Activated CD4-positive, alpha-beta memory T cell treated with anti-CD3 and anti-CD28 coated beads, Interleukin-2, amount 10 ng/mL, durations not matched to agents 7 days and 5 days (primary cell): ENCODE measurements at regions not wholly inside any gene's neighbourhood (a gene's known extent, or its start where the extent isn't known, plus 50 kb on each side); places are given as distances from the start of the nearest gene placed in this dataset.

Source experiments
- CTCF ChIA-PET: fragments of 350-600 bp; sonication (Branson Sonifier 250); formaldehyde crosslinking; loops from one replicate; lab custom pipeline; 2021; ENCODE audit warnings: antibody characterized with exemption, inconsistent platforms; lab: Charles Lee
- POLR2A ChIA-PET: fragments of 350-600 bp; sonication (Branson Sonifier 250); formaldehyde crosslinking; loops from one replicate; lab custom pipeline; 2021; ENCODE audit warnings: antibody characterized with exemption; lab: Charles Lee
- DNase-seq: peaks from one replicate; pipeline ENCODE4 v3.0.0-alpha.2; 2020
- H3K27ac Mint-ChIP-seq: one replicate; pipeline ENCODE4 v1.8.0; 2021; ENCODE audit warnings: mild to moderate bottlenecking, mixed read lengths
- H3K27me3 Mint-ChIP-seq: one replicate; pipeline ENCODE4 v1.8.0; 2021; ENCODE audit warnings: mixed read lengths
- H3K36me3 Mint-ChIP-seq: one replicate; pipeline ENCODE4 v1.8.0; 2021; ENCODE audit warnings: low read depth, mixed read lengths
- H3K4me1 Mint-ChIP-seq: one replicate; pipeline ENCODE4 v1.8.0; 2021; ENCODE audit warnings: mixed read lengths
- H3K4me3 Mint-ChIP-seq: one replicate; pipeline ENCODE4 v1.8.0; 2021; ENCODE audit warnings: mild to moderate bottlenecking, mixed read lengths
- H3K9me3 Mint-ChIP-seq: one replicate; pipeline ENCODE4 v1.8.0; 2021; ENCODE audit warnings: mixed read lengths

DNA sequence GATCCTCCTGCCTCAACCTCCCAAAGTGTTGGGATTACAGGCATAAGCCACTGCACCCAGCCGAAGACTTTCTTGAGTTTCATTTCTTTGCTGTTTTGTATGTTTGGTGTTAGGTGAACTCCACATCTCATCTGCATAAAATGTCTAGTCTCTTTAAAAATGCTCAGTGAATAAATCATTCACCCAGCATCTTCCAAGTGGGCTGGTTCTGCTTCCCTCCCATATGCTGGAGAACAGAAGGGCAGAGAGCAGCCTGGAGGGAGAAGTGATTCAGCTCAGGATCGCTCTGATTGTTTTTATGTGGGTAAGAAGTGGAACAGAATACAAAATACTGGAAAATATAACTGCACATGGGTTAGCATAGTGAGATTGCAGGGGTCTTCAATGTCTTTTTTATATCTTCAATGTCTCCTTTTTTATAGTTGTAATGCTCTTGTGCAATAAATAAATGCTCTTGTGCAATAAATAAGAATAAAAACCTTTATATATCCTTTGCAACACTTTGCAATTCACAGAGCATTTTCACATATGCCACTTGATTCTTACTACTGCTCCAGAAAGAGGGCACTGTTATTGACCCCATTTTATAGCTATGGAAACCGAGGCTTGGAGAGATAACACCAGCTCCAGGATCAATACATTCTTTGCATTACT lies 253.0 kb upstream of the NCKAP5 start:
- ChIA-PET POLR2A (no interaction called here), CTCF (no interaction called here)
- Mint-ChIP-seq H3K4me1 (no peaks in the 10 kb centered on the region), H3K36me3 (no peaks in the 10 kb centered on the region), H3K9me3 (no peaks in the 10 kb centered on the region), H3K27me3 (peaks cover 4% of the 10 kb centered on the region), H3K27ac (no peak overlapping the region), H3K4me3 (no peak overlapping the region)
- no peak for DNase-seq

DNA sequence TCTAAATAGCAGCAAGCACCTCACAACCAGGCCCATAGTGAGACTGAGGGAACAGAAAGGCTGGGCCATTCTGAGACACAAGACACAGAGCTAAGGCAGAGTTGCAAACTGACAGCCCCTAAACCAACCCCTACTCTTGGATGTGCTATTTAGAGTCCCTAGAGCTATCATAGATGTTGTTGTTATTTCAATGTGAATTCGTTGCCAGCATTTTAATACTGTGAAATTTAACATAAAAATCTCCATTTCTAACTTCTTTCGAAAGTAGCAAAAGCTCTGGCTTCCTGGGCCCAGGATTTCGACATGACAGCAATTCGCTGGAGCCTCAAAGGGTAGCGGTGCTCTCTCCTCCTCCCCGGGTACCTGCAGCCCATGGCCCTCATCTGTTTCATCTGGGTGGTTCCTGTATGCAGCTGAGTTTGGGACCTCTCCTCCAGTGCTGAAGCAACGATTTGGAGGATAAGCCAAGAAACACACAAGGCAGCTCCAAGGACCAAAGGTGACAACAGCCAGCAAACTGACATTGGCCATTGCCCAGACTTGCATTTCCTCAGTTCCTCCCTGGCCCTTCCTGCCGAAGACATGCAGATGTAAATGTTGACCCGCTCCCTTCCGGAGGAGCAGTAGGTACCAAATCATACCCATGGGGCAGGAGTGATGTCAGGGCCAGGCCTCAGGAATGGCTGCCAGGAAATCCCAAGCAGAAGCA lies 254.4 kb upstream of the NCKAP5 start:
- H3K4me3 Mint-ChIP-seq: no peak overlapping the region
- ChIA-PET CTCF (no interaction called here), POLR2A (no interaction called here)
- H3K27me3 Mint-ChIP-seq: peaks cover 3% of the 10 kb centered on the region
- no peaks in the 10 kb centered on the region for H3K9me3 Mint-ChIP-seq
- H3K27ac Mint-ChIP-seq: no peak overlapping the region
- no peaks in the 10 kb centered on the region for H3K36me3 Mint-ChIP-seq
- H3K4me1 Mint-ChIP-seq: no peaks in the 10 kb centered on the region
- no peak for DNase-seq

DNA sequence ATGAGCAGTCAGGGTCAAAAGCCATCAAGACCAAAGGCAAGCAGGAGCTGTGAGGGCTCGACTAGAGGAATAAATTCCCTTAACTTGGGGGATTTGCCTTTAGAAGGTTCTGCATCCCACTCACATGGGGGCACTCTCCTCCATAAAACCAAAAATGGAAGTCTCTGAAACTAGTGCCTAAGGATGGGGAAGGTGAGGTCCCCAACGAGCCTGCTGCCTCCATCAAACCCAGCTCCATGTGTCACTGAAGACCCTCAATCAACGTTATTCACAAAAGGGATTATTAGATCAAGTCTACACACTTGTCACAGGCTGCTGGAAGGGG lies 254.9 kb upstream of the NCKAP5 start:
- no peak for DNase-seq
- no peak overlapping the region for H3K27ac Mint-ChIP-seq
- no peak overlapping the region for H3K4me3 Mint-ChIP-seq
- H3K36me3 Mint-ChIP-seq: no peaks in the 10 kb centered on the region
- CTCF ChIA-PET: no interaction called here
- no peaks in the 10 kb centered on the region for H3K4me1 Mint-ChIP-seq
- peaks cover 3% of the 10 kb centered on the region for H3K27me3 Mint-ChIP-seq
- no peaks in the 10 kb centered on the region for H3K9me3 Mint-ChIP-seq
- POLR2A ChIA-PET: no interaction called here

DNA sequence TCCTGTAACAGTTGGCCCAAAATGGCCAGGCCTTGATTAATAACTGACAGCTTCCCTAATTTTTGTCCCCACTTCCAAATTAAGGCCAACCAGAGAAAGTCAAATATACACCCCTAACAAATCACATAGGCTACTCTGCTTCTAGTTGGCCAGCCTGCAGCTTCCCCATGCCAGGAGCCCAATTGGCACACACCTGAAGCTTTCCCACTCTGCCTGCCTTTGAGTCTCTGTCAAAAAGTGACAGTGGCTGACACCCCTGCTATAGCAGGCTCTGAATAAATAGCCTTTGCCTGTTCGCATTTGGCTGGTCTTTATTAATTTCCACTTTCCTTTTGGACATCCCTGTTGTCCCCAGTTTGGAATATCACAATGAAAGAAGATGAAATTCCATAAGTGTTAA lies 256.6 kb upstream of the NCKAP5 start:
- DNase-seq: no peak
- Mint-ChIP-seq H3K4me3 (no peak overlapping the region), H3K4me1 (no peaks in the 10 kb centered on the region), H3K27me3 (peaks cover 3% of the 10 kb centered on the region), H3K9me3 (no peaks in the 10 kb centered on the region), H3K27ac (no peak overlapping the region), H3K36me3 (no peaks in the 10 kb centered on the region)
- ChIA-PET CTCF (no interaction called here), POLR2A (no interaction called here)

DNA sequence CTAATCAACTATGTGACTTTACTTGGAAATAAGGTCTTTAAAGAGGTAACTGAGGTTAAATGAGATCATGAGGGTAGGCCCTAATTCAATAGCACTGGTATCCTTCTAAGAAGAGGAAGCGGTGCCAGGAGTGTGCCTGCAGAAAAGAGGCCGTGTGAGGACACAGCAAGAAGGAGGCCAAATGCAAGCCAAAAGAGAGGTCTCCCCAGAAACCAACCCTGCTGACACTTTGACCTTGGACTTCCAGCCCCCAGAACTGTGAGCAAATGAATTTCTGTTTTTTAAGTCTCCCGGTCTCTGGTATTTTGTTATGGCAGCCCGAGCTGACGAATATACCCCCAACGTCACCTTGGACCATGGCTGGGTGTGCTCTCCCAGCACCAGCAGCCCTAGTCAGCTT lies 257.5 kb upstream of the NCKAP5 start:
- no peaks in the 10 kb centered on the region for H3K36me3 Mint-ChIP-seq
- H3K4me1 Mint-ChIP-seq: no peaks in the 10 kb centered on the region
- ChIA-PET CTCF (no interaction called here), POLR2A (no interaction called here)
- H3K9me3 Mint-ChIP-seq: no peaks in the 10 kb centered on the region
- peaks cover 3% of the 10 kb centered on the region for H3K27me3 Mint-ChIP-seq
- no peak overlapping the region for H3K4me3 Mint-ChIP-seq
- no peak for DNase-seq
- H3K27ac Mint-ChIP-seq: no peak overlapping the region

DNA sequence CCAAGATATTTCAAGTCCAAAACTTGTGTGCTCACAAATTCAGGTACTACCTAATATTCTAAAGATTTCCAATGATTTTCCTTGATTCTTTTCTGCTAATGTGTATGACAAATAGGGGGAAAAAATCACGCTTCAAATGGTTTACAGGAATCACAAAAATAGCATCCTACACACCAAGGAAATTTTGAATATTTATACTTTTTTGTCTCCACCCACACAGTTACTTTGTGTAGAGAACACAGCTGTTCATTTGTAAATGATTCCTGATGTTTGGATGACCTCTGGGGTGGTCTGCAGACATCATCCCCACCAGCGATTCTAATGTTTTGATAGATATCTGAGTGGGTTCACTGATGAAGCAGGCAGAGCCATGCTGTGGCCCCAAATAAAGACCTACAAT lies 260.6 kb upstream of the NCKAP5 start:
- CTCF ChIA-PET: no interaction called here
- POLR2A ChIA-PET: no interaction called here
- Mint-ChIP-seq H3K4me1 (no peaks in the 10 kb centered on the region), H3K9me3 (no peaks in the 10 kb centered on the region), H3K4me3 (no peak overlapping the region), H3K36me3 (no peaks in the 10 kb centered on the region), H3K27ac (no peak overlapping the region), H3K27me3 (peaks cover 3% of the 10 kb centered on the region)
- no peak for DNase-seq

DNA sequence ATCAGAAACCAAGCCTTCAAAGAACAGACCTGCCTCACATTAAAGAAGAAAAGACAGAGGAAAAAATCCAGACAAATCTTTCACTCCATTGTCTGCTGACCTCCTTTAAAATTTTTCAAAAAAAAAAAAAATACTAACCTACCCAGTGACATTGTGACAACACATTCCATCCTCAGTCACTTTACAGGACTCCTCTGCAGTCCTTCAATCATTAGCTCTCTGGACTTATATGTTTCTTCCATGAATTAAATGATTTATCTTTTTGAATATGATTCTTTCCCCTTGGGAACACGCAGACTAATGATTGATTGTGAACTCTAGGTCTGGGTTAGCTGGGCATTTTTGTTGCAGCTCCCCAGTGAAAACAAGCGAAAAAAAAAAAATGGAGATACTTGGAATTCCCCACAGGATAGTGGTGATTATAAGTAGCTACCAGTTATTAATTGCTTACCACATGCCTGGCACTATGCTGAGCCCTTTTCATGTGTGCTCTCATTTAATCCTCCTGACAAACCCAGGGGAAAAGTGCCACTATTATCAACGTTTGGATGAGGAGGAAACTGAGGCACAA lies 261.3 kb upstream of the NCKAP5 start:
- no peak overlapping the region for H3K4me3 Mint-ChIP-seq
- no peaks in the 10 kb centered on the region for H3K4me1 Mint-ChIP-seq
- no peaks in the 10 kb centered on the region for H3K9me3 Mint-ChIP-seq
- H3K27ac Mint-ChIP-seq: no peak overlapping the region
- POLR2A ChIA-PET: no interaction called here
- no peaks in the 10 kb centered on the region for H3K36me3 Mint-ChIP-seq
- CTCF ChIA-PET: no interaction called here
- H3K27me3 Mint-ChIP-seq: peaks cover 4% of the 10 kb centered on the region
- no peak for DNase-seq

DNA sequence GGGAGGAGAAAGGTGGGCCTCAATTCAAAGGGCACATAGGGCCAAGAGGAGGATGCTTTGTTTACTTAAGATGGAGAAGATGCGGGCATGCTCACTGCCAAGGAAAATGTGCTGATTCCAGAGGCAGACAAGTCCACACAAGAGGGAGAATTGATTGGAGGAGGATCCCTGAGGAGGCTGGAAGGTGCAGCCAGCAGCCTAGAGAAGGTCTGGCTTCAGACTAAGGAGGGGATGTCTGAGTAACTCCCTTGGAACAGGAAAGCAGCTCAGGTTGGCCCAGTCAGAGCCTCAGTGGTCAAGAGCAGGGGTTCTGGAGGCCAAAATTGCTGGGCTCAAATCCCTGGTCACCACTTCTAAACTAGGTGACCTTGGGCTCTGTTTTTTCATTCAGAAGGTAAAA lies 265.5 kb upstream of the NCKAP5 start:
- DNase-seq: no peak
- Mint-ChIP-seq H3K27ac (no peak overlapping the region), H3K36me3 (no peaks in the 10 kb centered on the region), H3K9me3 (no peaks in the 10 kb centered on the region), H3K4me3 (no peak overlapping the region), H3K27me3 (peaks cover 2% of the 10 kb centered on the region), H3K4me1 (no peaks in the 10 kb centered on the region)
- CTCF ChIA-PET: interaction anchor here (0.6 to 0.9 kb wide), 3 partner anchors 11 to 316 kb away, joined by 3 to 4 read pairs (median 4); no protein-coding TSS in a partner anchor
- POLR2A ChIA-PET: no interaction called here

DNA sequence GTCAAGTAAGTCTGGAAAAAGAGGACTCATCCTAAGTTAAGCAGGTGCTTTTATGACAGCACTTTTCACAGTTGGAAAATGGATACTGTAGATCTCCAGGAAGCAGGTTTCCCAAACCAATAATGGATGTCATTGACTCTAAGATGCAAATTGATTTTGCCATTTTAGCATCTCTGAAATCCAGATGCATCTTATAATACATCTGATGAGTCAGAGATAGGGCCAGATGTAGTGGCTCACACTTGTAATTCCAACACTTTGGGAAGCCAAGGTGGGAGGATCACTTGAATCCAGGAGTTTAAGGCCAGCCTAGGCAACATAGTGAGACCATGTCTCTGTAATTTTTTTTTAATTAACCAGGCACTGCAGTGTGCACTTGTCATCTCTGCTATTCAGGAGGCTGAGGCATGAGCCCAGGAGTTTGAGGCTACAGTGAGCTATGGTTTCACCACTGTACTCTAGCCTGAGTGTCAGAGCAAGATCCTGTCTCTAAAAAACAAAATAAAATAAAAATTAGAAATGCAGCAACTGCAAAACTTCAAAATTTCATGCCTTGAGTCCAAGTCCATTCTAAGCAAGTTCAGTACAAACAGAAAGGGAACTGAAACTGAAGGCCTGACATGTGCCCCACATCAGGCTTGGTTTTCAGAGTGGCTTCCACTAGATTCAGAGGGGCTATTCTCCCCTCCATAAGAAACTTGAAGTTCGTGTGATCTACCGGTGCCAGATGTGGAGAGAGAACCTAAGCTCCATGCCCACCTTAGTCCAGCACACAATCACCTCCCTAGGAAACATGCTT lies 267.8 kb upstream of the NCKAP5 start:
- Mint-ChIP-seq H3K27ac (no peak overlapping the region), H3K4me1 (no peaks in the 10 kb centered on the region), H3K36me3 (no peaks in the 10 kb centered on the region), H3K4me3 (no peak overlapping the region), H3K27me3 (peaks cover 2% of the 10 kb centered on the region), H3K9me3 (no peaks in the 10 kb centered on the region)
- POLR2A ChIA-PET: no interaction called here
- no peak for DNase-seq
- CTCF ChIA-PET: interaction anchor here (1.0 kb wide), 1 partner anchor 8 kb away, joined by 7 read pairs; no protein-coding TSS in a partner anchor

DNA sequence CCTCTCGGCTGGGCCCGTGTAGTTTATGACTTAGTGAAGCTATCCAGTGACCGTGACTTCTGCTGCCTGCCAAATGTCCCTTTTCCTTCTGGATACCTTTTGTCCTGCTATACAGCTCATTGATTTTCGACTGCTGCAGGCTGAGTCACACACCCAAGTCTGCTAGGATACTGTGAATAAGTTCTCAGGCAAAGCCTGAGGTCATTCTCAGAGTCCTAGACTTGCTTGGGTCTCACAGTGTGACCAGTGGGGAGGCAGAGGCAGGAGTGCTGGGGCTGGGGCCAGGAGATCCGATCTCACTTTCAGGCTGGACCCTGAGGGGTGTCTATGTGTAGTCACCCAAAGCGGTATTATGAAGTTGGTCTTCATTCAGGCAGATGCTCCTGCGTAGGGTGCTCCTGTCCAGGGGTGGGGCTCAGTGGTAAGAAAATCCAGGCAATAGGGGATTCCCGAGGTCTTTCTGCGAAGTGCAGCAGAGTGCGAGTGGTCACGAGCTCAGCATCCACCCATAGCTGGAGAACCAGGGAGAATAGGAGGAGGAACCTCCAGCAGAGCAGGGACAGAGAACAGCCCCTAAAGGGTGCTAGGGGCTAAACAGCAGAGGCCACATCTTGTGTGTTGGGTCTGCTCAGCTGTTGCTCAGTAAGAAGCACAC lies 268.6 kb upstream of the NCKAP5 start:
- Mint-ChIP-seq H3K27ac (no peak overlapping the region), H3K4me3 (no peak overlapping the region), H3K36me3 (no peaks in the 10 kb centered on the region), H3K27me3 (peaks cover 2% of the 10 kb centered on the region), H3K9me3 (no peaks in the 10 kb centered on the region), H3K4me1 (no peaks in the 10 kb centered on the region)
- POLR2A ChIA-PET: no interaction called here
- CTCF ChIA-PET: no interaction called here
- no peak for DNase-seq

DNA sequence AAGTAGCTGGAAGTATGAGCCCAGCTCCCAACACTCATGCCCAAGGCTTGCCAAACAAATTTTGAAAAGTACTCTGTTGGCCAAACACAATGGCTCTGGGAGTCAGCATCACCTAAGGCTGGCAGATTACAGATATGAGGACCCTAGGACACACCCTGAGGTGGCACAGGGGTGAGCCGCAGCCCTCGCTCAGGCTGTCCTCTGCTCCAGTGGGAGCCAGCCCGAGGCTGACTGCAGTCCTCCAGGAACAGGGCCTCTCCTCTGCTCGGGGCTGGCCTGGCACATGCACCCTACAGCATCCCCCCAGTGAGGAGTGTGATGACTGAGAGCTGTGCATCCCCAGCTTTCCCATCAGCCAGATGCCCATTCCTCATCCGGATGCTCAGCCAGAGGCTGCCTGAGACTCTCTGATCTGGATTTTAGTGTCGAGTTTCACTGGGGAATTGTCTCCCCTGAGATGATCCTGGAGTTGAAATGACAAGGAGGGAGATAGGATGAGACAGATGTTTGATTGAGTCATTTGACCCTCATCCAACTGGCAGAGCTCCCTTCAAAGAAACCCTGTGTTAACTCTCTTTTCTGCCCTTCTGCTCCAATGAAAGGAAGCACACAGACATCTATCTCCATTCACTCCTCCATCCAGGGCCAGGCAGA lies 269.3 kb upstream of the NCKAP5 start:
- DNase-seq: no peak
- Mint-ChIP-seq H3K4me3 (no peak overlapping the region), H3K4me1 (no peaks in the 10 kb centered on the region), H3K9me3 (no peaks in the 10 kb centered on the region), H3K27me3 (peaks cover 2% of the 10 kb centered on the region), H3K36me3 (no peaks in the 10 kb centered on the region), H3K27ac (no peak overlapping the region)
- ChIA-PET POLR2A (no interaction called here), CTCF (no interaction called here)

DNA sequence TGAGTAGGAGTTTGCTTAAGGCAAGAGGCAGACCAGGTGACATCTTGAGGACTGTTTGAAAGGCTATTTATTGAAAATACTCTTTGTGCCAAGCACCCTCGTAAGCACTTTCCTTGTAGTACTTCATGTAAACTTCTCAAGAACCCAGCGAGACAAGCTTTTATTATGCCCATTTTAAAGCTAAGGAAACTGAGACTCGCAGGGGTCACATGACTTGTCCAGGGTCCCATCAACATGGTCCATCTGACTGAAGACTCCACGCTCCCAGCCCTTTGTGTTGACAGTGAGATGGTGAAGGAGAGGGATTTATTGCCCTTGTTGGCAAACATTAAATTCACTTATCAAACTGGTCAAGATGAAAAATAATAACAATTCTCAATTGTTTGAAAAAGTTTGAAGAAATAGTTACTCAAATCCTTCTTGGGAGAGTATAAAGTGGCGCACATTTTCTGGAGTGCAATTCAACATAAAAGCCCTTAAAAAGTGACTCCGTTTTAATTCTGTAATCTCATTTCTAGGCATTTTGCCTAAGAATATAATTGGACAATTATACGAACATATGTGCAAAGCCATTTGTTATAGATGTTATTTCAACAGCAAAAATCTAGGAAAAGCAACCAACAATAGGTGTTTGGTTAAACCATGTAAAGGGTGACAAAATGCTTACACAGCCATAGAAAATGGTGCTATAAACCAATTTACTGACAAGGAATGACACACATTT lies 270.5 kb upstream of the NCKAP5 start:
- H3K27ac Mint-ChIP-seq: no peak overlapping the region
- H3K4me3 Mint-ChIP-seq: no peak overlapping the region
- H3K9me3 Mint-ChIP-seq: no peaks in the 10 kb centered on the region
- DNase-seq: no peak
- ChIA-PET POLR2A (no interaction called here), CTCF (no interaction called here)
- no peaks in the 10 kb centered on the region for H3K4me1 Mint-ChIP-seq
- peaks cover 2% of the 10 kb centered on the region for H3K27me3 Mint-ChIP-seq
- H3K36me3 Mint-ChIP-seq: no peaks in the 10 kb centered on the region
